HT-29 (cell line): ENCODE measurements at regions not wholly inside any gene's neighbourhood (a gene's known extent, or its start where the extent isn't known, plus 50 kb on each side); places are given as distances from the start of the nearest gene placed in this dataset.

Experiments used
- DNase-seq: peaks from one replicate; pipeline ENCODE4 v3.0.0-alpha.2; 2015; ENCODE audit warnings: low spot score

DNA sequence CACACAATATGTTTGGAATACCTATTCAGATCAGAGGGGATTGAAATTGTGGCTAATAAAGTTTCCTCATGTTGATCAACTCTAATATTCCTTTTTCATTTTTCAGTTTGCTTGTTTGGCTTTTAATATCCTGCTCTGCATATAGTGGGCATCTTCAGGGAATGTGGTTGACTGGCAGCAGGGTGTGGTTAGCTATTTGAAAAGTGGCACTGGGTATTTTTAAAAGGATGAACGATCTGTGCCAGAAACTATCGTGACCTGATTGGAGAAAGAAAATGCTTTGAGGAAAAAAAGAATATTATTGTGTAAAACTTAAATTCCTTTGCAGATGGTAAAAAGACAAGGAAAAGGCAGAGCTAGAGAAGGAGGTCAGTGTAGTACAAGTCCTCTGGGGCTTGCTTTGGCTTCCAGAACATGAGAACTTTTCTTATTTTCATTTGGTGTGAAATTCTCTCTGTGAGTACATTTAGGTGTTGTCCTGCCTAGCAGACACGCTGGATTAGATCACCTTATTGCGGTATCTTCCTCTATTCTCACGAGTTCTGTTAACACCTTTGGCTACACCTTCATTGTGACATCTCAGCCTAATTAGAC is 329.7 kb upstream of the SNX7 start:
- no peak for DNase-seq

DNA sequence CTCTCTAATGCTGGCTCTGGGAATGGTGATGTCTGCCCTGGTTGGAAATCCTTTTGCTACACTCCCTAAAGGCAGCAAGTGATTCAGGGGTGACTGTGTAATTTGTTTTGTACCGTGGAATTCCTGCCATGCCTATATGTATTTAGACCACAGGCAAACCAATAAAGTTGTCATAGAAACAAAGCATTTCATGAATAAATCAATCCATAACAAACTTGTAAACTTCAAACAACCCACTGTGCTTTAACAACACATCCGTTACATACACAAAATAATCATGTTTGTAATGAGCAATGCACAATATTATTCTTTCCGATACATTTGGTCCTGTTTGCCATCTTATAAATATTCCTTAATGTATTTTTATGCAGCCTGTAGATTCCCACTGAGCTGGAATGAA is 330.3 kb upstream of the SNX7 start:
- no peak for DNase-seq

DNA sequence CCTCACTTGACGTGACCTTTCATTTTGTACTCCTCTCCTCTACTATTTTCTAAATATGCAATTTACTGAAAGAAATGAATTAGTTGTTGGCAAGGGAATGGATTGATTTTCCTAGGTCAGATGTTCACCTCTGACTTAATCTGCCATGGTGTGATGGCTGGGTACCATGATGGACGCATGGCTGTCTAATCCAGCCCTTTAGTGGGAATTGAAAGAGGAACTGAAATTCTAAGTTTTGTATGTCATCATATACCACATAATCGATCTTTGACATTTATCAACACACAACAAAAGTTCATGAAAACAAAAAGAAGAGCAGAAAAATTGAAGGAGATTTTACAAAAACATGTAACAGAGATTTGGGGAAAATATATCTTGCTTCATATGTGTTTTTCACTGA is 331.3 kb upstream of the SNX7 start:
- DNase-seq, result no peak

DNA sequence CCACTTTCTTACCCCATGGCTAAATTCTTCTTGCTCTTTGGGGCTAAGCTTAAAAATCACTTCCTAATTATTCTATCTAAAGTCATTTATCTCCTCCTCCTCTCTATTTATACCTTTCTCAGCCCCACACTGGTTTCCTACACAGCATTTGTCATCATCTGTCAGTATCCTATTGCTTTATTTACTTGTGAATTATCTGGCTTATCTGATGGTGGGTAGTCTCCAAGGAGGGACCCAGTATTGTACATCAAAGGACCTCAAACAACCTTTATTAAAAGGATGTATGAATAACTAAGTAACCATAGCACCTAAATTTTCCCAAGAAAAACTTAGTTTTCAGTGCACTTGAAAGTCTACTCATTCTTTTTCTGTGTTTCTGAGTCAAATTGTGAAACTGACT is 332.7 kb upstream of the SNX7 start:
- no peak for DNase-seq

DNA sequence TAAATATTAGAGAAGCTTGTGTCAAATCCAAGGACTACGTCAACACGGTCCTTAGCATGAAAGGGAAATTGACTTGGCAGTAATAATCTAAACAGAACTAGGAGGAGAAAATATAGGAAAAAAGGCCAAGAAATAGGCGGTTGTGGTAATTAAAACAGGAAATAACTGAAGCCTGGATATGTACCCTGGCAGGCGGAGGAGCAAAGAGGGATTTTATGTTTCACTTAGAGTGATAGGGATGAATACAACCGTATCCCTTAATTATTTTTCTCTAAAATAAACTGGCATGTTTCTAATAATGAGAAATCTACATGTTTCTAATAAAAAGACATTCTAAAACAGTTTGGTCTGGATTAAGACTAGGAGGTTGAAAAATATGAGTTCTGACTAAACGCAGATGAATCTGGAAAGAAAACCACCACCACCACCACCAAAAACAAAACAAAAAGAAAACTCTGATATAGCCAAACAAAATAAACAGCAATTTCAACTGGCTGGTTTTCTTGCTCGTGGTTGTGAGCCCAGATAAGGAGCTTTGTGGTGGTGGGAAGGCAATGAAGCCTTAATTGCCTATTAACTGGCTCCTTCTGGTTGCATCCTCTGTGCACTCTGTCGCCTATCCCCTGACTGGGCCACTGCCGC is 334.2 kb upstream of the SNX7 start:
- DNase-seq, result no peak

DNA sequence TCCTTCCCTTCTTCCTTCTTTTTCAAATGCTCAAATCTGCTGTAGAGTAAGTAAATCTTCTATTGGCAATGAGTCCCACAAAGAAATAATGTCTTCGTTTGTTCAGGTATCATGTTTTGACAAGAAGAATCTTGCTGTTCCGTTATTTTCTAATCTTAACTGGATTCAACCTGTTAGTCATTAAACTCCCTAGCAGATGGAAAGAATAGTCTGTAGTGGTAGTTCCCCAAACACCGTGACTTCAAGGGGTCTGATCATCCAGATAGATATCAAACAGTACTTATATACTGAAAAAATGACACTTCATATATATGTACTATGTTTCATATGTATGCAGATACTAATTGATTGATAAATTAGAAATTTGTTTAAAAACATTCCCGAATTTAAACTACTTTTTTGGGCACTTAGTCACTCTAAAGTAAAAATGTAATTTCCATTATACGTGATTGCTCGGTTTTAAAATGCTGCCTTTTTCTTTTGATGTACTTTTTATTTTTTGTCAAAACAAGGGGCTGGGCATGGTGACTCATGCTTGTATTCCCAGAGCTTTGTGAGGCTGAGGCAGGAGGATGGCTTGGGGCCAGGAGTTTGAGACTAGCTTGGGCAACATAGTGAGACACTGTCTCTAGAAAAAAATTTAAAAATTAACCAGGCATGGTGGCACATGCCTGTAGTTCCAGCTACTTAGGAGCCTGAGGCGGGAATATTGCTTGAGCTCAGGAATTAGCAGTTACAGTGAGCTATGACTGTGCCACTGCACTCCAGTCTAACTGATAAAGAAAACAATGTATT is 335.7 kb upstream of the SNX7 start:
- peak; percentile 34 for DNase-seq

DNA sequence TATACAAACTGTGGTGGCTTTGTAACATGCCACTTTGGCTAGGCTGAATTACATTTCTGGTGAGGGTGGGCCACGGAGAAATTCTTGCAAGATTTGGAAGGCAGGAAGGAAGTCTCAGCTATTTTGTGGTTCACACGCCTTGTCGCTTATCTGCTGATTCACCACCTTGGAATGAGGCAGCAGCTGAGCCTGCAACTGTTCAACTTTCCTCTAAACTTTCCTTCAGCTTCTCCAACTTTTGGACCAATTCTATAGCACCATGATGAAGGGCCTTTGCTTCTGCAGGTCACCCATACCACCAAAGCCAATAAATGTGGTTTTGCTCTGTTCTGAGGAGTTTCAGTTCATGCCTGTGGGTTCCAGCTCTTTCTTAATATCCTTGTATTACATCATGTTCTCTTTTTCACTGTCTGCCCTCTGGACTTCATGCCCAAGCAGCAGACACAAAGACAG is 337.6 kb upstream of the SNX7 start:
- peak; percentile 85 for DNase-seq

DNA sequence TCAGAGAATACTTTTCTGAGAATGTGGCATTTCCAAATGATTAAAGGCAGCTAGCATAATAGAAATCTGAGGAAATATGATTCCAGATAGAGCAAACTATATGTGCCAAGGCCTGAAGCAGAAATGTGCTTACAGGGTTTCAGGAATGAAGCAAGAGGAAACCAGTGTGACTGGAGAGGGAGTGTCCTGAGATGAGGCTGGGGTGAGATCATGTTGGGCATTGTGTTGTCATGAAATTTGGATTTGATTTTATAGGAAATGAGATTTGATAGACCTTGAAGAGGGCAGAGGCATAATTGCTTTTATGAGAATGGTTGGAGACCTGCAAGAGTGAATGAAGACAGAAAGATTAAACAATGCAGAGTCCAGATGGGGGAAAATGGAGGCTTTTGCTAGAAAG is 338.1 kb upstream of the SNX7 start:
- DNase-seq, result peak; percentile 67

DNA sequence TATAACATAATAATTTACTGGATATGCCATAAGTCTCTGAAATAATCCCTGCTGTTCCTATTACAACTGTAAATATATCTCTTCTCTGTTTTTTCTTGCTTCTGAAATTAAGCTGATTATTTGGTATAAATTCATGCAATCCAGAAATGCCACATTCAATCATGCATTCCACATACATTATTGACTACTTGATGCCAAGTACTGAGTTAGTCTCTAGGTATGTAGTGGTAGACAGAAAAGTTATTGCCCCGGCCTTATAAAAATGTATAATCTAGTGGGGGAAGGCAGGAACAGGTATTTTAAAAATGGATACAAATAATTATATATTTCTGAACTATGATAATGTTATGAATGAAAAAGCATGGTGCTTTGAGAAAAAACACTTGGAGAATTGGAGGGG is 338.6 kb upstream of the SNX7 start:
- no peak for DNase-seq

DNA sequence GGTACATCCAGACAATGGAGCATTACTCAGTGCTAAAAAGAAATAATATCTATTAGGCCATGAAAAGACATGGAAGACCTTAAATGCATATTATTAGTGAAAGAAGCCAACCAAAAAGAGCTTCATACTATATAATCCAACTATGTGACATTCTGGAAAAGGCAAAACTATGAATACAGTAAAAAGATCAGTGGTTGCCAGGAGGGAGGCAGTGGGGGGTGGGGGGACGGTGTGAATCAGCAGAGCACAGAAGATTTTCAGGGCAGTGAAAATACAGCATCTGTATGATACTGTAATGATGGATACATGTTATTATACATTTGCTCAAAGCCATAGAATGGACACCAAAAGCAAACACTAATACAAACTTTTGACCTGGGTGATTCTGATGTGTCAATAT is 339.4 kb upstream of the SNX7 start:
- DNase-seq, result no peak

DNA sequence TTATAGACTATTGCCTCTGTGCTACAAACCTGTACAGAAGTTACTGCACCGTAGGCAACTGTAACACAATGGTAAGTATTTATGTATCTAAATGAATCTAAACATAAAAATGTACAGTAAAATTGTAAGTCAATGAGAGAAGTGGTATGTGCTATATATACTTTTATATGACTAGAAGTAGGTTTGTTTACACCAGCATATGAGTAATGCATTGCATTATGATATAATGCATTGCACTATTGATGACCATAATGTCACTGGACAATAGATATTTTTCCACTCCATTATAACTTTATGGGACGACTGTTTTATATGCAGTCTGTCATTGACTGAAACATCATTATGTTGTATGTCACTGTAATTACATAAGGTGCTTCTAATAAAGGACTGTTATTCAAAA is 340.3 kb upstream of the SNX7 start:
- DNase-seq, result no peak

DNA sequence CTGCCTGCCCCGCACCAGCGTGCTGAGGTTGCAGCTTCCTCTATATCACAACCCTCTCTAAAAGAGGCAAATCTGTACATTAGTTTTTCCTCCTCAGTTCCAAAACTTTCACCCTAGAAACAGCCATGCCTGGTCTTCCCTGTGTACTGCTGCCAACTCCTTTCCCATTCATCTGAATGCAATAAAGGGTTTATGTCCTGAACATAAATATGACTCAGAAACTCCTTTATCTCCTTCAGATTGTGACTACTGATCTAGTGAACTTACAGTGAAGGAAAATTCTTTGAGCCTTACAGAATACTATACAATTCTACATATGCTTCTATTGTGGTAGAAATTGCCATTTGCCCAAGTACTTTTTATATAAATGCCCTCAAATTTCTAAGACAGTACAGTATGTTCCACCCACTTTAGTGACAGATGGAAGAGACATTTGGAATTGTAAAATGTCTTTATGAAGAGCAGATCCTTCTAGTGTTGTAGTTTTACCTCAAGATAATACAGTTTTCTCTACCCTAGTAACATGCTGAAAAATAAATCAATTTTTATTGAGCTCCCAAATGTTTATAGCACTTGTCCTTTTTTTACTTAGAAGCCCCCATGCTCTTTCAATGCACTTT is 345.1 kb upstream of the SNX7 start:
- DNase-seq, result peak; percentile 16

DNA sequence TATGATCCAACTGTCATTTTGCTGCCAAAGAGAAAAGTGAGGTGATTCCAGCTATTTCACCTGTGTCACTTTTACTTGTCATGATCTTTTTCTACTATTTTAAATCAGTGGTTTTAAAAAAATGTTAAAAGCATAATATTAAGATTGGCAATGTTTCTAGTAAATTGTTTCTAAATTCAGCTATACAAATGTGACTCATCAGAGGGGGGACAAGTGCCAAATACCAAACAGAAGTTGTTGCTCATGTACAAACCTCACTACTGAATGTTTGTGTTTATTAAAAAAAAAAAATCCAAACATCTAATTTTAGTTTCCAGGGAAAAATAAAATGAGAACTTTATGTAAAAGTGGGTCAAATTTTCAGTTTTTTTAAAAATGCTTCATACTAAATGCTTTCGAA is 346.2 kb upstream of the SNX7 start:
- no peak for DNase-seq

DNA sequence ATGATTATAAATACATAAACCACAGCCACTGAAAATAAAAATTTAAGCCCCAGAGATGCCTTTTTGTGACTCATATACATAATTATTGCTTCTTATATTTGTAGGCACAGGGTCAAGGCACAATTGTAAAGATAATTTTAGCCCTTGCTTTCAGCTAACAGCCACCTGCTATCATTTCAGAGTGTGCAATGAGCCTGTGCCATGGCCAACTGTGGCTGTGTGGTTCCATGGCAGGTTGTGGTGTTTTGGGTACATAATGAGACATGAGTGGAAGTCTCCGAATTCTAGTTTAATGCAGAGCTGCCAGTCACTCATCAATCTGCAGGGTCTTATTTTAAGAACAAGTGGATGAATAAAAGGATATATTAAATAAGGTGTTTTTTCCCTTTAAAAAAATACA is 346.9 kb upstream of the SNX7 start:
- DNase-seq, result no peak

DNA sequence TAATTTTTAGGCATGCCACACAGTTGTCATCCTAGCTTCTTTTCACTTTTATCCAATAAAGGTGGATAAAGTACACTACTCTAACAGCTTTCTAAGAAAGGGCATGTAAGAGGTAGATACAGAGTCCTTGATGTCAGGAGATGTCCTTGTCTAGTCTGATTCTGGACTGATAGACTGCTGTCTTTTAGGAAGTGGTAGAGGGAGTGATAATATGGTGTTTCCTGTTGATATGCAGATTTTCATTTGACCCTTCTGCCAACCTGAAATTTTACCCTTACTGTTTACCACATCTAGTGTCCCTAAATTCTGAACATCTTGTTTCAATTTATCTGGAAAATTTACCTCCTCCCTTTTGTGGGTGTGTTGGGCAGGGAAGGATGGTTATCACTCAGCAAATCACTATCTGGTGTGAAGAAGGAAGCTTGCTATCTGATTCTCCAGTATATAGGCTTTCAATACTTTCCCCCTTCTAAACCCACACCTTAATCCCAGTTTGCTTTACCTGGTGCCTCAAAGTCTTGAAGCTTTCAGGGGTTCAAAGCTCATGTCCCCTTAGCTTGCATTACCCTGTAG is 354.9 kb upstream of the SNX7 start:
- DNase-seq, result no peak

DNA sequence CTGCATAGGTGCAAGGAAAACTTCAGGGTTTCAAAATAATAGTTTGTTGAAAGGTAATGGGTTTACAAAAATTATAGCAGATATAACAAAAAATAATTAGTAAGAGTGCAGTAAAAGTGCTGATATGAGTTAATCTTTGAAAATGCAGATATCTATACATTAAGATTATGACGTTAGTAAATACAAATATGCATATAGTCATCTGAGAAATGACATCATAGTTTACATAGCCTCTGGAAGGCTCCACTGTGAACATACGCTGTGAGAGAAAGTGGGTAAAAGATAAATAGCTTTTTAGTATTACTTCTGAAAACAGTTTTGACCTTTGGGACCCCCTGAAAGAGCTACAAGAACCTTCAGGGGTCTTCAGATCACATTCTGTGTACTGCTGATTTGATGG is 356.2 kb upstream of the SNX7 start:
- no peak for DNase-seq

DNA sequence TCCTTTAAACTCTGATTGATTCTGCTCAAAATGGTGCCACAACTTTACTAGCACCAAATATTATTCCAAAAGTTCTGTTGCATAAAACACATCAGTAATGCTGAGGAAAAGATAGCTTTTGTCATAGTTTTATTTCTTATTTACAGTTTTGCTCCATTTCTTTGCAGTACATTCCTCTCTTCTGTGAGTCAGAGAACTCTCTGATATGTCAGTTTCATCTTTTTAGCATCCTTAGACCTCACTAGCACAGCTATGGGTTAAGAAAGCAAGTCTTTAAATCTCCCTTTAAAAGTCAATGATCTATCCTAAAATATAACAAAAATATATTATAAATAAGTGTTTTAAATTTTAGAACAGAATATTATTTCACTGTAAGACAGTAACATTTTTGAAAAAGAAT is 356.6 kb upstream of the SNX7 start:
- no peak for DNase-seq

DNA sequence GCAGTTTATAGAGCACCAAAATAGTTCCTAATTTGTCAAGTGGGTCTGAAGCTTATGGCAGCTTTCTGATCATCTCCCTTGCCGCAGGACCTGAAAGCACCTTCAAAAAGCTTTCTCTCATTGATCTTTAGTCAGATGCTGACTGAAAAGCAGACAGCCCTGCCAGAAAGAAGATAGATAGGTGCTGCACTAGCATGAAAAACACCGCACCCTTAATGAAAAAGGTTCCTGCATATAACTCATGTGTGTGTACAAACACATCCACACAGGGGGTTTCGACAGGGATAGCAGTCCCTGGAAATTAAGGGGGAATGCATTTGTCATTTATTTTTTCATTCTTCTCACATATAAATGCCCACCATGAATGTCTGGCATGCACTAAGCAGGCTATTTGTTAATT is 361.7 kb upstream of the SNX7 start:
- DNase-seq, result no peak

DNA sequence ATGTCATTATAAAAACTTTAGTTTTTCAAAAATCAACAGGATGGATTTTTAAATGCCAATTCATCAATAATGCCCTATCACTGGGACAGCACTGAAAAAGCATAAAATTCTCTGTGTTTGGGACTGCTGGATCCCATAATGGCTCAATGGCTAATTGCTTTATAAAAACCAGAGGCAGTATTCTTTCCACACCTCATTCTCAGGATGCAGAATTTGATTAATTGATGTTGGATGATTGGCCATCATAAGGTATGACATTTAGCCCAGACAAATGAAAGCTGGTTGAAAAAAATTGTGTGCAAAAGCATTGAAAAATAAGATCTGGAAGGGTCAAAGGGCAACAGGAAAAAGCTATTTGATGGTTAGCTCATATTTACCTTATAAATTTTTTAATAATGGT is 362.2 kb upstream of the SNX7 start:
- no peak for DNase-seq

DNA sequence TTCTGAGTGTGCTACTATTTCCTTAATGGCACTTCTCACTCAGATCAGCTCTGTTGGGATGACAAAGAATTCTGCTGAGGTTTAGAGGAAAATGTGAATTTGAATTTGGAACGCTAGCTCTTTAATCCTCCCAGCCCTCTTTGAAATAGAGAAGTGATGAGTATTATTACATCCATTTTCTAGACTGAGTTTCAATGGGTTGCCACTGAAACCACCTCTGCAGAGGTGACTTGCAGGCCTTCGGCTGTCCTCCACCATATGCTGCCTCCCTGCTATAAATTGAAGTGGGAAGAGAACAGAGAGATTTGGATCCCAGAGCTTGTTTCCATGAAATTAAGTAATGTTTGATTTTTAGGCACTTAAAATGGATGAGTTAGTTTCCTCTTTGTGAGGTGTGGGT is 363.2 kb upstream of the SNX7 start:
- no peak for DNase-seq

DNA sequence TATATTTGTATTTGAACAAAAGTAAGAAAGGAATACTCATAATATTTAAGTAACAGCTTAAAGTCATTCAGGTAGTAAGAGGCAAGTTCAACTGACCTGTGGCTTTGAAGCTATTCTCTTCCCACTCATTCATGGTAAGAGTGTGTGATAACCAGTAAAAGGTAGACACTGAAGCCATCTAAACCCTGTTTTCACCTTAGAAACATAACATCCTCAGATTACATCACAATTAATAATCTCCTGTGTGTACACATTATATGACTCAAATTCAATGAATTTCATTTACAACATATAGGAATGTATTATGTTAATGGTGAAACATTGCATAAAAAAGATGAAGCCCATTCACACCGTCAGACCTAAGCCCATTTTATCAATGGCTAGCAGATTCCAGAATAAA is 364.8 kb upstream of the SNX7 start:
- no peak for DNase-seq

DNA sequence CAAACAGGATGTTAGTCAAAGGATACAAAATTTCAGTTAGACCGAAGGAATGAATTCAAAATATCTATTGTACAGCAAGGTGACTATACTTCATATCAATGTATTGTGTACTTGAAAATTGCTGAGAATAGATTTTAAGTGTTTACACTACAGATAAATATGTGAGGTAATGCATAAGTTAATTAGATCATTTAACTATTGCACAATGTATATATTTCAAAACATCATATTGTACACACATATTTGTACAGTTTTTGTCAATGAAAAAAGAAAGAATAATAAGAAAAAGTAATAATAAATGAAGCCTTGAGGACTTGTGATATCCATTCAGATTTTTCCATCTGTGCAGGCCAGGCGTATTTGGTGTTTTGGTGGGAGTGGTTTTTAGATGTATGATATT is 367.4 kb upstream of the SNX7 start:
- DNase-seq, result no peak
